Natural killer cell treated with Interleukin-12 subunit alpha and Interleukin-12 subunit beta and Interleukin-15 and Interleukin-18, amount 100 ng/mL, for 72 hours (primary cell): ENCODE measurements at regions not wholly inside any gene's neighbourhood (a gene's known extent, or its start where the extent isn't known, plus 50 kb on each side); places are given as distances from the start of the nearest gene placed in this dataset.
"Not testable (repeated sequence)": the region's sequence is repeated elsewhere in the genome, so short reads cannot be mapped to it uniquely, and the experiment has no call there.

Experiments used
- ATAC-seq, 2 donors: fragments of 150-1000 bp; cut with Tn5 transposase in 1 of 2; sonication (Bioruptor Pico), chemical (Tn5 transposase) in 1 of 2; 2 replicates each; pipeline ENCODE4 v1.10.0; 2021
- DNase-seq: peaks from one replicate; pipeline ENCODE4 v3.0.0; 2022; ENCODE audit warnings: low spot score
- H3K27ac Mint-ChIP-seq, 2 donors: 1 replicate in 1 of 2; 2 replicates in 1 of 2; pipeline ENCODE4 v1.8.0; 2022; ENCODE audit warnings: mixed read lengths in 2 of 2, mild to moderate bottlenecking in 1 of 2, moderate library complexity in 1 of 2
- H3K27me3 Mint-ChIP-seq, 2 donors: 1 replicate in 1 of 2; 2 replicates in 1 of 2; pipeline ENCODE4 v1.8.0; 2022; ENCODE audit warnings: mixed read lengths in 2 of 2
- H3K36me3 Mint-ChIP-seq: one replicate; pipeline ENCODE4 v1.8.0; 2022; ENCODE audit warnings: mixed read lengths
- H3K4me1 Mint-ChIP-seq, 2 donors: 1 replicate in 1 of 2; 2 replicates in 1 of 2; pipeline ENCODE4 v1.8.0; 2022; ENCODE audit warnings: low read depth in 2 of 2, mixed read lengths in 2 of 2, mild to moderate bottlenecking in 1 of 2
- H3K4me3 Mint-ChIP-seq: one replicate; pipeline ENCODE4 v1.8.0; 2022; ENCODE audit warnings: mixed read lengths
- H3K9me3 Mint-ChIP-seq: 2 replicates; pipeline ENCODE4 v1.8.0; 2022; ENCODE audit warnings: mixed read lengths

DNA sequence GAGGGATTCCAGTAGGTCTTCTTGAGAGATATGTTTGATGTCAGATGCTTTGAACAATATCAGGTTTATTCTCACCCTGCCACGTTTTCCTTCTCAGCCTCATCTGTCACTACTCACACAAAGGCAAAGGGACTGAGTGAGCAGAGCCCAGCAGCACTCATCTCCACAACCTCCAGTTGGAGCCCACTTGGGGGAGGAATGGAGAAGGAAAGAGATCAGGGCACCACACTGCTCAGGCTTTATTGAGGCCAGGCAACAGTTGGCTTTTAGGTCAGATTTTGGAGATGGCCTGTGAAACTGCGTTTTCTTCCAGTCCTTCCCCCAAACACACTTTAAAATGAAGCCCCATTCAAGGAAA lies 57.3 kb upstream of the SEC22B start:
- H3K36me3 Mint-ChIP-seq, ATAC-seq, H3K27ac Mint-ChIP-seq, H3K4me3 Mint-ChIP-seq, H3K27me3 Mint-ChIP-seq, H3K4me1 Mint-ChIP-seq, DNase-seq, H3K9me3 Mint-ChIP-seq: not testable (repeated sequence)

DNA sequence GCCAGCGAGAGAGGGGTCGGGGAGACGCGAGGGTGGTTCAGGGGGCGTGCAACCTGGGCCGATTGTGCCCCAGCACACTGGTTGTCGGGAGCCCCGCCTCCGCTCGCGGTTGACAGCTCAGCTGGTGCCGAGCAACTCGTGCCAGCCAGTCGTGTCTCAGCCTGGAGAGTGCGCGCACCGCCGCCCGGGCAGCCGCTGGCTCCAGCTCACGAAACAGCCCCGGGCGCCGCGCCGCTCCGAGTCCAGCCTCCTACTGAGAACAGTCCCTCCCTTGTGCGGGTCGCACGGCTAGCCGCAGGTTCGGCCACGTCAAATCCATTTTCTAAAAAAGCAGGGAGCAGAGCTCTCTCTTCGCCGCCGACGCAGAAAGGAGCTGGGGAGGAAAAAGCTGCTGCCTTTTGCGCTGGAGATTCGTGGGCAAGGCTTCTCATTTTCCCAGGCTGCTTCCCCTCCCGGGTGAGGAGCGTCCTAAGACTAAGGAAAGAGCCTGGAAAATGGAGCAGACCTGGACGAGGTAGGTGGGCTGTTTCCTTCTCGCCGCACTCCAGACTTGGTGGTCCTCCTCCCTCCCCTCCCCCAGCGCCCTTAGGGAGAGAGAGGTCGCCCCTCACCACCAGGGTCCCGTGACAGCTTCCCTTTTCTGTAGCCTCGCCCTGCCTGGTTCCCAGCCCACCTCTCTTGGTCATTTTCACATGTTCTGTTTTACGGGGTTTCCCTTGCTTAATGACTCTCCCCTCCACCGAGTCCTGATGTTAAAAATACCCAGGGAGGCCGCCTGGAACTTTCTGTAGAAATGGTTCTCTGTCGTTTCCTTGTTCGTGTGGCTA lies 56.7 kb upstream of the SEC22B start:
- H3K9me3 Mint-ChIP-seq, H3K36me3 Mint-ChIP-seq, H3K27me3 Mint-ChIP-seq, DNase-seq, H3K27ac Mint-ChIP-seq, H3K4me1 Mint-ChIP-seq, H3K4me3 Mint-ChIP-seq: not testable (repeated sequence)
- peak; percentile 93 for ATAC-seq

GRCh38 chr1:120229835-120230234 lies 53.5 kb upstream of the SEC22B start:
- peak; percentile 59 to 63 for ATAC-seq
- H3K9me3 Mint-ChIP-seq, H3K27ac Mint-ChIP-seq, H3K36me3 Mint-ChIP-seq, DNase-seq, H3K27me3 Mint-ChIP-seq, H3K4me3 Mint-ChIP-seq, H3K4me1 Mint-ChIP-seq: not testable (repeated sequence)
